MM.1S (cell line): ENCODE measurements at regions not wholly inside any gene's neighbourhood (a gene's known extent, or its start where the extent isn't known, plus 50 kb on each side); places are given as distances from the start of the nearest gene placed in this dataset.
"Not testable (repeated sequence)": the region's sequence is repeated elsewhere in the genome, so short reads cannot be mapped to it uniquely, and the experiment has no call there.

Experiments
- DNase-seq: peaks from one replicate; pipeline ENCODE4 v3.0.0-alpha.2; 2015
- H2AFZ ChIP-seq: fragments of 300-600 bp; sonication (generic); 2 replicates; pipeline ENCODE4 v1.6.0; 2016; ENCODE audit warnings: antibody characterized with exemption, low read length
- H3F3A ChIP-seq: fragments of 300-600 bp; sonication (generic); 2 replicates; pipeline ENCODE4 v1.6.1; 2016; ENCODE audit warnings: mild to moderate bottlenecking, antibody characterized with exemption, low read length, moderate library complexity, mixed read lengths; ENCODE audit not compliant: insufficient read depth
- H3K27ac ChIP-seq: fragments of 300-600 bp; sonication (generic); 2 replicates; pipeline ENCODE4 v1.5.1; 2016; ENCODE audit warnings: mild to moderate bottlenecking, low read length
- H3K27me3 ChIP-seq: fragments of 300-600 bp; sonication (generic); replicated peaks from 2 replicates; pipeline ENCODE4 v1.6.0; 2016; ENCODE audit warnings: low read length; ENCODE audit not compliant: insufficient read depth
- H3K36me3 ChIP-seq: fragments of 300-600 bp; sonication (generic); replicated peaks from 2 replicates; pipeline ENCODE4 v1.6.1; 2016; ENCODE audit warnings: mild to moderate bottlenecking, low read length, mixed read lengths; ENCODE audit not compliant: insufficient read depth
- H3K4me1 ChIP-seq: fragments of 300-600 bp; sonication (generic); 2 replicates; pipeline ENCODE4 v1.6.1; 2016; ENCODE audit warnings: low read length, mixed read lengths
- H3K4me2 ChIP-seq: fragments of 300-600 bp; sonication (generic); 2 replicates; pipeline ENCODE4 v1.6.0; 2016; ENCODE audit warnings: low read depth, low read length
- H3K4me3 ChIP-seq: fragments of 300-600 bp; sonication (generic); 2 replicates; pipeline ENCODE4 v1.5.1; 2016; ENCODE audit warnings: low read length, mixed read lengths
- H3K79me2 ChIP-seq: fragments of 300-600 bp; sonication (generic); 2 replicates; pipeline ENCODE4 v1.6.1; 2016; ENCODE audit warnings: mixed run types, low read length, mixed read lengths
- H3K9ac ChIP-seq: fragments of 300-600 bp; sonication (generic); 2 replicates; pipeline ENCODE4 v1.6.1; 2016; ENCODE audit warnings: low read length, mixed read lengths
- H3K9me2 ChIP-seq: fragments of 300-600 bp; sonication (generic); replicated peaks from 2 replicates; pipeline ENCODE4 v1.6.1; 2016; ENCODE audit warnings: mild to moderate bottlenecking, low read length, mixed read lengths; ENCODE audit not compliant: insufficient read depth
- H3K9me3 ChIP-seq: fragments of 300-600 bp; sonication (generic); replicated peaks from 2 replicates; pipeline ENCODE4 v1.6.1; 2016; ENCODE audit warnings: mild to moderate bottlenecking, low read length, mixed read lengths; ENCODE audit not compliant: insufficient read depth
- H4K20me1 ChIP-seq: fragments of 300-600 bp; sonication (generic); 2 replicates; pipeline ENCODE4 v1.6.1; 2016; ENCODE audit warnings: mild to moderate bottlenecking, low read length, moderate library complexity, mixed read lengths; ENCODE audit not compliant: insufficient read depth
- CTCF ChIP-seq: fragments of 300-600 bp; sonication (generic); IDR thresholded peaks from 2 replicates; pipeline ENCODE4 v1.5.1; 2016; ENCODE audit warnings: antibody characterized with exemption, low read length, mixed read lengths
- EZH2 ChIP-seq: fragments of 300-600 bp; sonication (generic); optimal IDR thresholded peaks from 2 replicates; pipeline ENCODE3; 2017; ENCODE audit warnings: low read depth, mild to moderate bottlenecking, antibody characterized with exemption, low read length, mixed read lengths
- EZH2phosphoT487 ChIP-seq: fragments of 300-600 bp; sonication (generic); IDR thresholded peaks from 2 replicates; pipeline ENCODE4 v1.6.1; 2018; ENCODE audit warnings: antibody characterized with exemption, low read length

GRCh38 chr3:30476368-30477084, 129.9 kb upstream of the TGFBR2 start:
- Histone ChIP-seq H3K27ac (no peak overlapping the region), H3K4me1 (no peaks in the 10 kb centered on the region), H4K20me1 (no peaks in the 10 kb centered on the region), H3F3A (no peaks in the 10 kb centered on the region), H3K4me3 (no peak overlapping the region), H3K79me2 (no peaks in the 10 kb centered on the region), H3K4me2 (no peak overlapping the region), H3K9me2 (no peaks in the 10 kb centered on the region), H3K9me3 (no peaks in the 10 kb centered on the region), H3K27me3 (no peaks in the 10 kb centered on the region), H3K36me3 (no peaks in the 10 kb centered on the region), H3K9ac (no peak overlapping the region), H2AFZ (no peak overlapping the region)
- TF ChIP-seq EZH2 (no peak), CTCF (no peak), EZH2phosphoT487 (no peak)
- DNase-seq = no peak

- H3K9ac ChIP-seq = no peak overlapping the region
- H3K4me2 ChIP-seq = no peak overlapping the region
- H3K27ac ChIP-seq = no peak overlapping the region
Measured at GRCh38 chr3:30477149-30477921, 129.1 kb upstream of the TGFBR2 start.

GRCh38 chr3:30479737-30480136, 126.7 kb upstream of the TGFBR2 start:
- H3K9me2 ChIP-seq, H3F3A ChIP-seq, H3K4me2 ChIP-seq: not testable (repeated sequence)

More at GRCh38 chr3:30477149-30477921, 129.1 kb upstream of the TGFBR2 start:
- no peaks in the 10 kb centered on the region for H3K36me3 ChIP-seq
- no peak overlapping the region for H2AFZ ChIP-seq
- no peaks in the 10 kb centered on the region for H3F3A ChIP-seq
- no peak for TF ChIP-seq CTCF
- no peak for TF ChIP-seq EZH2phosphoT487
- TF ChIP-seq EZH2 = no peak
- H4K20me1 ChIP-seq = no peaks in the 10 kb centered on the region
- no peaks in the 10 kb centered on the region for H3K79me2 ChIP-seq
- H3K4me3 ChIP-seq = no peak overlapping the region
- no peaks in the 10 kb centered on the region for H3K9me3 ChIP-seq
- no peaks in the 10 kb centered on the region for H3K9me2 ChIP-seq
- H3K4me1 ChIP-seq = no peaks in the 10 kb centered on the region
- no peak for DNase-seq
- H3K27me3 ChIP-seq = no peaks in the 10 kb centered on the region

GRCh38 chr3:30480156-30480555, 126.2 kb upstream of the TGFBR2 start:
- not testable (repeated sequence) for H3F3A ChIP-seq, H3K4me3 ChIP-seq, H4K20me1 ChIP-seq, H3K27ac ChIP-seq, H2AFZ ChIP-seq, H3K9me2 ChIP-seq, H3K4me2 ChIP-seq, H3K9ac ChIP-seq, H3K9me3 ChIP-seq, H3K79me2 ChIP-seq, H3K27me3 ChIP-seq, DNase-seq, H3K36me3 ChIP-seq, H3K4me1 ChIP-seq

More at GRCh38 chr3:30479737-30480136, 126.7 kb upstream of the TGFBR2 start:
- H3K79me2 ChIP-seq, H3K9me3 ChIP-seq, H3K4me1 ChIP-seq, H3K27ac ChIP-seq, H3K27me3 ChIP-seq, H4K20me1 ChIP-seq, H3K36me3 ChIP-seq, H3K4me3 ChIP-seq, DNase-seq, H3K9ac ChIP-seq, H2AFZ ChIP-seq: not testable (repeated sequence)
